Spleen (tissue), 11 donors: ENCODE measurements at regions not wholly inside any gene's neighbourhood (a gene's known extent, or its start where the extent isn't known, plus 50 kb on each side); places are given as distances from the start of the nearest gene placed in this dataset.

Experiments
- DNase-seq: peaks from one replicate; pipeline ENCODE4 v3.0.0-alpha.2; 2020
- H3K27ac ChIP-seq, 8 donors: fragments of 200-600 bp; sonication (generic) in 7 of 8; 1 replicate in 4 of 8; 2 replicates in 4 of 8; pipeline versions ENCODE4 v1.5.0 to v1.8.0; 2016 to 2021; ENCODE audit warnings: inconsistent platforms in 4 of 8, mild to moderate bottlenecking in 4 of 8, moderate library complexity in 1 of 8
- H3K27me3 ChIP-seq, 7 donors: fragments of 200-600 bp; sonication (generic) in 6 of 7; replicated peaks in 1 of 7; 1 replicate in 4 of 7; 2 replicates in 3 of 7; pipeline versions ENCODE4 v1.5.0 to v1.8.0; 2016 to 2021; ENCODE audit warnings: inconsistent platforms in 3 of 7, mild to moderate bottlenecking in 1 of 7
- H3K36me3 ChIP-seq, 6 donors: fragments of 200-600 bp; sonication (generic) in 5 of 6; 1 replicate in 4 of 6; 2 replicates in 2 of 6; pipeline versions ENCODE4 v1.5.0 to v1.8.0; 2016 to 2021; ENCODE audit warnings: inconsistent platforms in 2 of 6
- H3K4me1 ChIP-seq, 6 donors: fragments of 200-600 bp; sonication (generic) in 5 of 6; 1 replicate in 3 of 6; 2 replicates in 3 of 6; pipeline versions ENCODE4 v1.5.0 to v1.8.0; 2016 to 2021; ENCODE audit warnings: inconsistent platforms in 3 of 6
- H3K4me3 ChIP-seq, 8 donors: fragments of 200-600 bp; sonication (generic) in 7 of 8; 1 replicate in 4 of 8; 2 replicates in 4 of 8; pipeline versions ENCODE4 v1.5.0 to v1.8.0; 2016 to 2021; ENCODE audit warnings: inconsistent platforms in 4 of 8, mild to moderate bottlenecking in 4 of 8, moderate library complexity in 2 of 8
- H3K9me3 ChIP-seq, 8 donors: fragments of 200-600 bp; sonication (generic) in 7 of 8; 1 replicate in 4 of 8; 2 replicates in 4 of 8; pipeline versions ENCODE4 v1.5.0 to v1.8.0; 2016 to 2021; ENCODE audit warnings: inconsistent platforms in 4 of 8
- CTCF ChIP-seq, 11 experiments: fragments of 200-600 bp in 7 of 11; fragments of 450-650 bp in 4 of 11; sonication (generic) in 4 of 11; IDR thresholded peaks in 8 of 11; conservative IDR thresholded peaks in 3 of 11; 1 replicate in 7 of 11; 2 replicates in 4 of 11; pipeline versions ENCODE4 v1.4.0 to v1.8.0; 2016 to 2021; ENCODE audit warnings: antibody characterized with exemption in 11 of 11, inconsistent platforms in 4 of 11, mild to moderate bottlenecking in 1 of 11
- POLR2A ChIP-seq, 3 donors: fragments of 450-650 bp; IDR thresholded peaks; one replicate each; pipeline ENCODE4 v1.5.1; 2017; ENCODE audit warnings: antibody characterized with exemption in 3 of 3, mild to moderate bottlenecking in 1 of 3
- POLR2AphosphoS5 ChIP-seq, 3 donors: sonication (generic); formaldehyde crosslinking; IDR thresholded peaks; one replicate each; pipeline ENCODE4 v1.5.1; 2017; ENCODE audit warnings: antibody characterized with exemption in 3 of 3
- WGBS, 5 donors: extraction: QIAGEN DNeasy Blood & Tissue Kit in 3 of 5; methylation state at CpG; one replicate each; pipeline versions ENCODE4 v1.1.5 to v1.1.7; 2013 to 2018; 5-methylcytosine and 5-hydroxymethylcytosine counted together
- intact Hi-C: fragments of 100-400 bp; cut with DNase I; formaldehyde crosslinking; loops from one replicate; pipeline ENCODE4 v1.15.0; 2023; ENCODE audit warnings: low total_unique reads
- donor health status: healthy with polysubstance abuse.
- donor health status: DM: no; HTN: no; CAD: no; lungs with moderate emphysema.
- donor health status: DM: no; HTN: no; CAD: no.
- donor health status: Bipolar disorder and iron deficiency.
- donor health status: healthy.
- donor health status: DM: no; HTN: no; CAD: no.
- donor health status: DM: yes; HTN: yes; CAD: no.

GRCh38 chr1:71222668-71223067 is 141.8 kb upstream of the ZRANB2 start:
- Histone ChIP-seq H3K4me1 (no peaks in the 10 kb centered on the region), H3K9me3 (peaks cover 0 to 9% (median 0%) of the 10 kb centered on the region in 8 donors), H3K4me3 (no peak overlapping the region), H3K36me3 (no peaks in the 10 kb centered on the region), H3K27ac (no peak overlapping the region), H3K27me3 (no peaks in the 10 kb centered on the region)
- intact Hi-C loops, result no loop called here
- WGBS, 5 donors, result 64 to 76% (median 64%) methylated on average over 2 of the region's 2 CpGs
- TF ChIP-seq POLR2A (IDR thresholded peaks at IDR 0.05) (no peak), POLR2AphosphoS5 (IDR thresholded peaks at IDR 0.05) (no peak), CTCF (IDR thresholded peaks at IDR 0.05 in 8 of 11, conservative IDR thresholded peaks at IDR 0.05 in 3 of 11) (no peak)
- DNase-seq, result no peak

GRCh38 chr1:71210718-71211117 is 129.9 kb upstream of the ZRANB2 start:
- TF ChIP-seq POLR2AphosphoS5 (IDR thresholded peaks at IDR 0.05) (no peak), CTCF (IDR thresholded peaks at IDR 0.05 in 8 of 11, conservative IDR thresholded peaks at IDR 0.05 in 3 of 11) (no peak), POLR2A (IDR thresholded peaks at IDR 0.05) (no peak)
- 66 to 90% (median 74%) methylated on average over 2 of the region's 2 CpGs for WGBS, 5 donors
- Histone ChIP-seq H3K27me3 (no peaks in the 10 kb centered on the region), H3K4me1 (no peaks in the 10 kb centered on the region), H3K9me3 (peaks cover 0 to 20% (median 2%) of the 10 kb centered on the region in 8 donors), H3K4me3 (no peak overlapping the region), H3K36me3 (no peaks in the 10 kb centered on the region), H3K27ac (no peak overlapping the region)
- intact Hi-C loops, result no loop called here
- no peak for DNase-seq

- intact Hi-C loops, result no loop called here
- TF ChIP-seq POLR2AphosphoS5 (IDR thresholded peaks at IDR 0.05) (no peak), CTCF (IDR thresholded peaks at IDR 0.05 in 8 of 11, conservative IDR thresholded peaks at IDR 0.05 in 3 of 11) (no peak), POLR2A (IDR thresholded peaks at IDR 0.05) (no peak)
- no peak overlapping the region for H3K27ac ChIP-seq
- no peaks in the 10 kb centered on the region for H3K36me3 ChIP-seq
- no peak for DNase-seq
- no peaks in the 10 kb centered on the region for H3K9me3 ChIP-seq
- H3K27me3 ChIP-seq, result no peaks in the 10 kb centered on the region
- no peak overlapping the region for H3K4me3 ChIP-seq
- H3K4me1 ChIP-seq, result no peaks in the 10 kb centered on the region
- 82 to 91% (median 83%) methylated on average over 4 of the region's 4 CpGs for WGBS, 5 donors
Measured at GRCh38 chr1:71203241-71203640, 122.4 kb upstream of the ZRANB2 start.

- no peak overlapping the region for H3K4me3 ChIP-seq
- H3K4me1 ChIP-seq, result no peaks in the 10 kb centered on the region
- no peaks in the 10 kb centered on the region for H3K27me3 ChIP-seq
- intact Hi-C loops, result no loop called here
- no peak overlapping the region for H3K27ac ChIP-seq
- H3K36me3 ChIP-seq, result no peaks in the 10 kb centered on the region
- no peaks in the 10 kb centered on the region for H3K9me3 ChIP-seq
- TF ChIP-seq POLR2A (IDR thresholded peaks at IDR 0.05) (no peak), POLR2AphosphoS5 (IDR thresholded peaks at IDR 0.05) (no peak), CTCF (IDR thresholded peaks at IDR 0.05 in 8 of 11, conservative IDR thresholded peaks at IDR 0.05 in 3 of 11) (no peak)
- no peak for DNase-seq
Measured at GRCh38 chr1:71200503-71200902, 119.7 kb upstream of the ZRANB2 start.
